SK-N-SH treated with all-trans-retinoic acid at 6 μM for 48 hours (cell line): ENCODE measurements at regions not wholly inside any gene's neighbourhood (a gene's known extent, or its start where the extent isn't known, plus 50 kb on each side); places are given as distances from the start of the nearest gene placed in this dataset.

Source experiments
- ATAC-seq: fragments of 200-7000 bp; cut with Tn5 transposase; 3 replicates; pipeline ENCODE4 v1.9.1; 2020; ENCODE audit warnings: mild to moderate bottlenecking, moderate library complexity
- ARNTL ChIP-seq: fragments of 450-650 bp; formaldehyde crosslinking; IDR thresholded peaks from 2 replicates; pipeline ENCODE4 v1.5.0; 2020; ENCODE audit warnings: low read depth, mild to moderate bottlenecking, moderate library complexity, borderline replicate concordance
- CSDC2 ChIP-seq: fragments of 250-450 bp; sonication (Bioruptor Pico); IDR thresholded peaks from 2 replicates; pipeline ENCODE4 v1.5.0; 2020; ENCODE audit warnings: mild to moderate bottlenecking, moderate library complexity
- GLIS3 ChIP-seq: fragments of 250-450 bp; sonication (Bioruptor Pico); IDR thresholded peaks from 2 replicates; pipeline ENCODE4 v1.5.0; 2020; ENCODE audit warnings: mild to moderate bottlenecking, moderate library complexity
- ISL1 ChIP-seq: fragments of 250-450 bp; sonication (Bioruptor Pico); IDR thresholded peaks from 2 replicates; pipeline ENCODE4 v2.1.2; 2022; ENCODE audit warnings: mild to moderate bottlenecking, moderate library complexity
- PPARA ChIP-seq: fragments of 250-450 bp; sonication (Bioruptor Pico); IDR thresholded peaks from 2 replicates; pipeline ENCODE4 v1.5.0; 2020; ENCODE audit warnings: mild to moderate bottlenecking, borderline replicate concordance
- RARB ChIP-seq: fragments of 250-450 bp; sonication (Bioruptor Pico); IDR thresholded peaks from 2 replicates; pipeline ENCODE4 v1.8.0; 2021; ENCODE audit warnings: mild to moderate bottlenecking, moderate library complexity
- SNAI2 ChIP-seq: fragments of 250-450 bp; sonication (Bioruptor Pico); IDR thresholded peaks from 2 replicates; pipeline ENCODE4 v1.5.0; 2020; ENCODE audit warnings: mild to moderate bottlenecking, moderate library complexity
- TCF4 ChIP-seq: fragments of 250-450 bp; sonication (Bioruptor Pico); IDR thresholded peaks from 2 replicates; pipeline ENCODE4 v1.8.0; 2021; ENCODE audit warnings: mild to moderate bottlenecking, moderate library complexity, borderline replicate concordance
- TSHZ2 ChIP-seq: fragments of 250-450 bp; sonication (Bioruptor Pico); IDR thresholded peaks from 2 replicates; pipeline ENCODE4 v1.5.0; 2020; ENCODE audit warnings: mild to moderate bottlenecking, moderate library complexity
- ZC3H10 ChIP-seq: fragments of 250-450 bp; sonication (Bioruptor Pico); IDR thresholded peaks from 2 replicates; pipeline ENCODE4 v1.5.1; 2021; ENCODE audit warnings: mild to moderate bottlenecking, moderate library complexity
- ZFP30 ChIP-seq: fragments of 450-650 bp; formaldehyde crosslinking; IDR thresholded peaks from 2 replicates; pipeline ENCODE4 v1.5.0; 2022; ENCODE audit warnings: mild to moderate bottlenecking, moderate library complexity
- ZNF565 ChIP-seq: fragments of 450-650 bp; formaldehyde crosslinking; conservative IDR thresholded peaks from 2 replicates; pipeline ENCODE4 v1.5.0; 2020; ENCODE audit warnings: low read depth, mild to moderate bottlenecking, moderate library complexity
- ZNF8 ChIP-seq: fragments of 450-650 bp; formaldehyde crosslinking; IDR thresholded peaks from 2 replicates; pipeline ENCODE4 v1.5.0; 2020; ENCODE audit warnings: mild to moderate bottlenecking, moderate library complexity
- TF ChIP-seq, protein P1 (sequence below): fragments of 250-450 bp; sonication (Bioruptor Pico); IDR thresholded peaks from 2 replicates; pipeline ENCODE4 v1.8.0; 2020; ENCODE audit warnings: mild to moderate bottlenecking, moderate library complexity, borderline replicate concordance
- TF ChIP-seq, protein P2 (sequence below): fragments of 250-450 bp; sonication (Bioruptor Pico); IDR thresholded peaks from 2 replicates; pipeline ENCODE4 v1.5.1; 2020; ENCODE audit warnings: low read depth, mild to moderate bottlenecking, moderate library complexity

- no peak for ATAC-seq
- no peak for TF ChIP-seq ZC3H10 (CRISPR knock-in tag)
Observed at GRCh38 chr6:15947436-15947835, 181.4 kb upstream of the MYLIP start.

DNA sequence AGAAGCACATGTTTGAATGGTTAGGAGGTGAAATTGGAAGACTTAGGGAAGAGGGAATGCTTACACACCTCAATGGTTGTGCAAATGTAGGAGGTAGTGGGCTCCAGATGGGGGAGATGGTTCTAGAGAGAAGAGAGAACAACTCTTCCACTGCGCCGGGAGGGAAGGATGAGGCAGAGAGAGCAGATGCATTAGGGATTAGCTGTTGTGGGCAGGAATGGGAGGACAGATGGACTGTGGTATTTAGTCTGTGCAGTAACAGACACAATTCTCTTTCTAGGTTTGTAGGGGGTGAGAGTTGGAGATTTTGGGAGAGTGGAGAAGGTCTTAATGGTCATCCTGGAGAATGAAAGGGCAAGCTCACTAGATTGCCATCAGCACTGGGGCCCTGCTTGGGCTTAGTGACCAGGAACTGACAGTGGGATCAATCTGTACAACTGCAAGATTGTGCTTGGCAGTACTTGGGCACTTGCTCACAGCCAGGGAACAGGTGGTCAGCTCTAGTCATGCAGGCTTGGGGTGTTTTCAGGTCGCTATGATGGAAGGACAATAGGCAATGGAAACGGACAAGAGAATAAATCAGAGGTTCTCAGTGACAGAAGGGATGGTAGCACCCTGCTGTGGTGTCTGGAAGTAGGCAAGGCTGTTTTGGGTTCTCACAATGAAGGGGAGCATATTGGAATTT, 182.0 kb upstream of the MYLIP start:
- TF ChIP-seq ISL1 (CRISPR knock-in tag) = no peak
- TF ChIP-seq SNAI2 (CRISPR knock-in tag) = no peak
- no peak for TF ChIP-seq PPARA (CRISPR knock-in tag)
- TF ChIP-seq CSDC2 = no peak
- TF ChIP-seq, protein P1, sequence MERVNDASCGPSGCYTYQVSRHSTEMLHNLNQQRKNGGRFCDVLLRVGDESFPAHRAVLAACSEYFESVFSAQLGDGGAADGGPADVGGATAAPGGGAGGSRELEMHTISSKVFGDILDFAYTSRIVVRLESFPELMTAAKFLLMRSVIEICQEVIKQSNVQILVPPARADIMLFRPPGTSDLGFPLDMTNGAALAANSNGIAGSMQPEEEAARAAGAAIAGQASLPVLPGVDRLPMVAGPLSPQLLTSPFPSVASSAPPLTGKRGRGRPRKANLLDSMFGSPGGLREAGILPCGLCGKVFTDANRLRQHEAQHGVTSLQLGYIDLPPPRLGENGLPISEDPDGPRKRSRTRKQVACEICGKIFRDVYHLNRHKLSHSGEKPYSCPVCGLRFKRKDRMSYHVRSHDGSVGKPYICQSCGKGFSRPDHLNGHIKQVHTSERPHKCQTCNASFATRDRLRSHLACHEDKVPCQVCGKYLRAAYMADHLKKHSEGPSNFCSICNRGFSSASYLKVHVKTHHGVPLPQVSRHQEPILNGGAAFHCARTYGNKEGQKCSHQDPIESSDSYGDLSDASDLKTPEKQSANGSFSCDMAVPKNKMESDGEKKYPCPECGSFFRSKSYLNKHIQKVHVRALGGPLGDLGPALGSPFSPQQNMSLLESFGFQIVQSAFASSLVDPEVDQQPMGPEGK = no peak
- TF ChIP-seq ZFP30 (CRISPR knock-in tag) = no peak
- TF ChIP-seq ARNTL (CRISPR knock-in tag) = no peak
- no peak for TF ChIP-seq ZNF8
- TF ChIP-seq TSHZ2 (CRISPR knock-in tag) = no peak
- ATAC-seq = no peak

- no peak for TF ChIP-seq RARB (CRISPR knock-in tag)
- 0 out of 2 replicates have a peak, but pooled peaks have one; percentile 18 for TF ChIP-seq ISL1 (CRISPR knock-in tag)
- TF ChIP-seq PPARA (CRISPR knock-in tag) = no peak
- no peak for ATAC-seq
Observed at GRCh38 chr6:15945593-15946159, 183.2 kb upstream of the MYLIP start.

DNA sequence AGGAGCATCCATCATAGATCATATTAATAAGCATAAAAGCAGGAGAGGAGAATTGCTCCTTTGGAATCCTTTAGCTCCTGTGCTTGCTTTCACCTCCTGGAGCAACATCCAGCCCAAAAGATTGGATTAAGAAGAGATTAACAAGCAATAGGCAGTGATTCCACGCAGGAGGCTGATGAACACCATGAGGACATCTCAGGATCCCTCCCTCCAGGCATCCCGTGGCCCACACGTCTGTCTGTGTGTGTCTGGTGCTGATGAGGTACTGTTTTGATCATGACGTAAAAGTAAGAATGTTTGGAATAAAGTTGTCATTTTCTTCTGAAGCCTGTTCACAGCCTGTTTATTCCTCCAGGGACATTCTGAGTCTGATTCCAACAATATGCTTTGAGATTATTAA, 185.5 kb upstream of the MYLIP start:
- ATAC-seq = no peak
- TF ChIP-seq ISL1 (CRISPR knock-in tag) (no peak), ZNF8 (no peak), TSHZ2 (CRISPR knock-in tag) (no peak)

GRCh38 chr6:15941168-15941567, 187.7 kb upstream of the MYLIP start:
- TF ChIP-seq ZNF8 (no peak), ARNTL (CRISPR knock-in tag) (no peak), TCF4 (CRISPR knock-in tag) (no peak), ZNF565 (CRISPR knock-in tag) (no peak), CSDC2 (no peak), GLIS3 (CRISPR knock-in tag) (no peak), TSHZ2 (CRISPR knock-in tag) (no peak)
- TF ChIP-seq, protein P2, sequence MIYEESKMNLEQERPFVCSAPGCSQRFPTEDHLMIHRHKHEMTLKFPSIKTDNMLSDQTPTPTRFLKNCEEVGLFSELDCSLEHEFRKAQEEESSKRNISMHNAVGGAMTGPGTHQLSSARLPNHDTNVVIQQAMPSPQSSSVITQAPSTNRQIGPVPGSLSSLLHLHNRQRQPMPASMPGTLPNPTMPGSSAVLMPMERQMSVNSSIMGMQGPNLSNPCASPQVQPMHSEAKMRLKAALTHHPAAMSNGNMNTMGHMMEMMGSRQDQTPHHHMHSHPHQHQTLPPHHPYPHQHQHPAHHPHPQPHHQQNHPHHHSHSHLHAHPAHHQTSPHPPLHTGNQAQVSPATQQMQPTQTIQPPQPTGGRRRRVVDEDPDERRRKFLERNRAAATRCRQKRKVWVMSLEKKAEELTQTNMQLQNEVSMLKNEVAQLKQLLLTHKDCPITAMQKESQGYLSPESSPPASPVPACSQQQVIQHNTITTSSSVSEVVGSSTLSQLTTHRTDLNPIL (CRISPR knock-in tag) = no peak
- TF ChIP-seq, all 23 proteins: peak for 0
- ATAC-seq = no peak
